ENCODE measurements at regions not wholly inside any gene's neighbourhood (a gene's known extent, or its start where the extent isn't known, plus 50 kb on each side); places are given as distances from the start of the nearest gene placed in this dataset.

DNA sequence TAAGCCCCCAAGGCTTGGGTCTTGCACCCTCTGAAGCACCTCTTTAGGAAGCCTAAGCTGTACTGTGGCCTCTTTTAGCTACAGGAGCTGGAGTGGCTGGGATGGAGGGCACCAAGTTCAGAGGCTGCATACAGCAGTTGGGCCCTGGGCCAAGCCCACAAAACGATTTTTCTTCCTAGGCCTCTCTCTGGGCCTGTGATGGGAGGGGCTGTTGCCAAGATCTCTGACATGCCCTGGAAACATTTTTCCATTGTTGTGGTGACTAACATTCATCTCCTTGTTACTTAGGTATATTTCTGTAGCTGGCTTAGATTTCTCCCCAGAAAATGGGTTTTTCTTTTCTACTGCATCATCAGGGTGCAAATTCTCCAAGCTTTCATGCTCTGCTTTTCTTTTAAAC lies 375.7 kb upstream of the NPSR1 start:
- no peak for TF ChIP-seq CHD1 (IDR thresholded peaks at IDR 0.05; ENCODE audit: low read depth, low read length)
- TF ChIP-seq, protein P1, sequence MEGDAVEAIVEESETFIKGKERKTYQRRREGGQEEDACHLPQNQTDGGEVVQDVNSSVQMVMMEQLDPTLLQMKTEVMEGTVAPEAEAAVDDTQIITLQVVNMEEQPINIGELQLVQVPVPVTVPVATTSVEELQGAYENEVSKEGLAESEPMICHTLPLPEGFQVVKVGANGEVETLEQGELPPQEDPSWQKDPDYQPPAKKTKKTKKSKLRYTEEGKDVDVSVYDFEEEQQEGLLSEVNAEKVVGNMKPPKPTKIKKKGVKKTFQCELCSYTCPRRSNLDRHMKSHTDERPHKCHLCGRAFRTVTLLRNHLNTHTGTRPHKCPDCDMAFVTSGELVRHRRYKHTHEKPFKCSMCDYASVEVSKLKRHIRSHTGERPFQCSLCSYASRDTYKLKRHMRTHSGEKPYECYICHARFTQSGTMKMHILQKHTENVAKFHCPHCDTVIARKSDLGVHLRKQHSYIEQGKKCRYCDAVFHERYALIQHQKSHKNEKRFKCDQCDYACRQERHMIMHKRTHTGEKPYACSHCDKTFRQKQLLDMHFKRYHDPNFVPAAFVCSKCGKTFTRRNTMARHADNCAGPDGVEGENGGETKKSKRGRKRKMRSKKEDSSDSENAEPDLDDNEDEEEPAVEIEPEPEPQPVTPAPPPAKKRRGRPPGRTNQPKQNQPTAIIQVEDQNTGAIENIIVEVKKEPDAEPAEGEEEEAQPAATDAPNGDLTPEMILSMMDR (conservative IDR thresholded peaks at IDR 0.05; ENCODE audit: low read depth, low read length) = no peak
- no peak for TF ChIP-seq RAD21 (IDR thresholded peaks at IDR 0.05; ENCODE audit: low read length)
- no peak for TF ChIP-seq POLR2A (IDR thresholded peaks at IDR 0.05; ENCODE audit: low read depth, low read length)
- TF ChIP-seq RFX5 (IDR thresholded peaks at IDR 0.05; ENCODE audit: low read depth, low read length) = no peak

Data from IMR-90 (cell line).